NCI-H82 (cell line): ENCODE measurements at regions not wholly inside any gene's neighbourhood (a gene's known extent, or its start where the extent isn't known, plus 50 kb on each side); places are given as distances from the start of the nearest gene placed in this dataset.
A peak's percentile ranks its signal among the peaks of the same experiment; 100 is the strongest.

Experiments
- DNase-seq: peaks from one replicate; lab custom pipeline; 2025; lab: John Stamatoyannopoulos, UW

GRCh38 chr3:64995857-64996551 lies 308.2 kb upstream of the ADAMTS9 start:
- no peak for DNase-seq

- DNase-seq = no peak
These were observed 306.0 kb upstream of the ADAMTS9 start for GRCh38 chr3:64993781-64994180.

GRCh38 chr3:64992530-64993285 lies 304.9 kb upstream of the ADAMTS9 start:
- peak; percentile 10 for DNase-seq

- no peak for DNase-seq
These were observed 300.4 kb upstream of the ADAMTS9 start for GRCh38 chr3:64988188-64988587.

DNA sequence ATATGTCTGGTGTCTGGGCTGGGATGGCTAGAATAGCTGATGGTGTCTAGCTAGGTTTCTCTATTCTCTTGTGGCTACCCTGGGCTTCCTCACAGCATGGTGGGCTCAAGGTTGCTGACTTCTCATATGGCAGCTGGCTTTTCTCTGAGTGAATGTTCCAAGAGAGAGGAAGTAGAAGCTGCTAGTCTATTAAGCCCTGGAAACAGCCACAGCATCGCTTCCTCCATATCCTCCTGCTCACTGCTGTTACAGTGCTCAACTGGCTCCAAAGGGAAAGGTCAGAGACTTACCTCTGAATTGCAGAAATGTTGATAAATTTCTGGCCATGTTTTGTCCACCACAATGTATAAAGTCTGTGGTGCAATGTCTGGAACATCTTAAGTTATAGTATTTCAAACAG lies 299.9 kb upstream of the ADAMTS9 start:
- DNase-seq = no peak

DNA sequence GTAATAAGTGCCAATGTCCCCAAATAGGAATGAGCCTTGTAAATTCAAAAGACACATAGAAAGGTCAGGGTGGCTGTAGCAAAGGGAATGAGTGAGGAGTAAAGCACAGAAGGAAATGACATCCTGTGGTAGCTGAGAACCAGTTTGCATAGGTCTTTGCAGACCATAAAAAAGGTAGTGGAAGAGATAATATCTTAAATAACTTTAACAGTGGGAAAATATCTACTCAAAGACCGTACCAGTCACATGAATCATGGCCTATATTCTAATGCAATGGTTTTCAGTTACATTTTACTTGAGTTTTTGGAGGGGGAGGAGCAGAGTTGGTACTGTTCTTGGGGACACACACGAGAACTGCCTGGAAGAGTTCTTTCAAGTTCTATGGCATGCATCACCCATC lies 297.3 kb upstream of the ADAMTS9 start:
- no peak for DNase-seq

GRCh38 chr3:64983583-64984359 lies 296.0 kb upstream of the ADAMTS9 start:
- DNase-seq = no peak

DNA sequence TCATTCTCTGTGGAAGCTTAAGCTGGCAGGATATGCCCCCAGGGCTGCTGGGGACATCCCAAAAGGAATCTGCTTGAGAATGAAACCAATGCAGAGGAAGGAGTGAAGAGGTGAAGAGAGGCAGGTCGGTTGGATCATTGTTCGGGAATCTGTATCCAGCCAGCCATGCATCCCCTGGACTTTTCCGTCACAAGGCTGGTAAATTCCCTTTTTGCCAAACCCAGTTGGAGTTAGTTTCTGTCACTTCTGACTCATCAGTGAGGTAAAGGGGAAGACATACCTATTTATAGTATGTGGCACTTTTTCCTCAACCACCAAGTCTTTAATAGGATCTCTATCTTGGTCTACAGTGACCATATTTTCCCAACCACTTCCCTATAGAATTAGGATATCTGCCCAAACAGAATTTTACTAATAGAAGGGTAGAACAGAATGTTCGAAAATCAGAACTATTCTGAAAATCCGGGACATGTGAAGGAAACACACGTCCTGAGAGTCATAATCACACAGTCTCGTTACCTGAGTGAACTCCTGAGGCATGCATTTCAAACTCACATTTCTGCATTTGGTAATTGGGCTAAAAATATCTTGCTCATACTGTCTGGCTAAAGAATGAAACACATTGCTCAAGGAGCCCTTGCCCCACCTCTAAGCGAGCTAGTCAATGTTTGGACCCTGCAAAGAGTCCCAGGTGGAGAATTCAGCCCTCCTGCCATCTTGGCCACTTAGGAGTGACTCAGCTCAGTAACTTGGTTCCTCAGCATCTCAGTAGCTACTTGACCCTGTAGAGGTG lies 289.7 kb upstream of the ADAMTS9 start:
- no peak for DNase-seq

GRCh38 chr3:64976456-64976855 lies 288.7 kb upstream of the ADAMTS9 start:
- no peak for DNase-seq

DNA sequence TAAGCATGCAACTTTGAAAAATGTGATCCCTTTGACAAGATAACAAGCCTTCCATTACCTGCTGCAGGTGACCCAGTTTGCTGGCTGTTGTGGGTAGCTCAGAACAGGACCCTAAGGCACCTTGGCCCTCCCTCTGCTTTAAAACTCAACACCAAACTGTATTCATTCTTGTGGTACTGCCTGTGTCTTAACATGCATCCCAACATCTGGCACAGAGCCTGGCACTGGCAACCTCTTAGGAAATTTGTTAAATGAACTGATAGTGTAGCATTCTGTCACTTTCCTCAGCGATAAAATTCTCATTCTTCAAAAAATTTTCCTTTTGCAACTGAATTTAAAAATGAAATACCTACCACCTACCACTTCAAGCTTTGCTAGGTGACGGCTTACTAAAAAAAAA lies 287.3 kb upstream of the ADAMTS9 start:
- no peak for DNase-seq

DNA sequence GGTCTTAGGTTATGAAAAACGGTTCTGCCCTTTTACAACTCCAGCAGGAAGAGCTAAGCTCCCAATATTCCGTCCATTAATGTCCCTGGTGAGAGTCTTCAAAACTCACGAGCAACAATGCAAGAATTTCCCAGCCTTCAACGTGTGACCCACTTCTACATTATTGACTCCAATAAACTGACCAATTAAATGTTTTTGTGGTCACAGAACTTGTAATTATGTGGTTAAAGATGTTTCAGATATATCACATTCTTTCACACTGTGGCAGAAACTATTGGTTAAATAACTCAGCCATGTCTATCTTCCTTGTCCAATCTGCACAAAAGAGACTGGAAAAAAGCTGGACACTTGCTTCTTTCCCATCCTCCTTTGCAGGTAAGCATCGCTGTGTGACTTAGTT lies 286.6 kb upstream of the ADAMTS9 start:
- DNase-seq = no peak

DNA sequence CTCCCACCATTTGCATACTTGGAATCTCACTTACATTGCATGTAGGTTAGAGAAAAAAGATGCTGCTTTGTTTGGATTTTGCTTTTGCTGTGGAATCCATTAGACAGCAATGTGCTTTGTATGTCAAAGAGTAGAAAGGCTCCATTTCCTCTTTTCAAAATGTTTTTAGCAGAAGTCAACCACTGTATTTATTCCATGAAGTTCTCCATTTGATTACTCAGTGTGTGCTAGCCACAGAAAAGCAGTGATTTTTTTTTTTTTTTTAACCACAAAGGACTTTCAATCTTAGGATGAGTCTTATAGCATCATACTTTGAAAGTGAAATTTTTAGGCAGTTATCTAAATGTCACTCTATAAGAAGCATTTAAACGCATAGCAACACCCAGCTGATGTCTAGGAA lies 285.0 kb upstream of the ADAMTS9 start:
- DNase-seq = no peak

GRCh38 chr3:64971602-64972001 lies 283.8 kb upstream of the ADAMTS9 start:
- DNase-seq = no peak

DNA sequence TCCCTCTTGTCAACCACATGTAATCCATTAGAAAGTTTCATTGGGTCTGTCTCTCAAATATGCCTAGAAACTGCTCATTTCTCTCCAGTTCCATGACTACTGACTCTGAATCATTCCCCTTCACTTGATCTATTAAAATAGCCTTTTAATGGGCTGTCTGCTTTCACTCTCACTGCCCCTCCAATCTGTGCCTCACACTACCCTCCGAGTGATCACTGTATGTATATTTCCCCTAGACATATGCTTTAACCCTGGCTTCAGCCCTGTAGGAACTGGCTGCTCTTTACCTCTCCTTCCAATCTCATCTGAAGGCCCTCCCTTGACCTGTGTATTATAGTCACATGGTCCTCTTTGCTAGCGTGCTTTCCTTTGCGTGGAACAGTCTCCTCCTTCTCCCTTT lies 282.8 kb upstream of the ADAMTS9 start:
- DNase-seq = no peak

DNA sequence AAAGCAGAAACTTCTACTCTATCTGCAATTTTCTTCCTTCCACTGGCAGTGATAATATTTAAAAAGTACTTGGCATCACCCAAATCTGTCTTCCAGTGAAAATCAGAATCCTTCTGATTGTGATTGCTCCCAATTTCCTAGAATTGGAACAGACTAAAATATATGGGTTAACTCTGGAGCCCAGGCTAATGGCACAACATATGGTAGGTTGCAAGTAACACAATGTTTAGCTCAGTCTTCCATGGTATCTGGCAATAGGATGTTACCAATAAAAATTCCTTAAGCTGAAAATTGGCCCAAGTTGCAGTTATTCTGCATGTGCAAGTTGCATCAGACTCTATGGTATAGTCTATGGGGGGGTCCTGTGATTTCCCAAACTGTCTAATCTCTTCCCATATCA lies 273.5 kb upstream of the ADAMTS9 start:
- DNase-seq = no peak

DNA sequence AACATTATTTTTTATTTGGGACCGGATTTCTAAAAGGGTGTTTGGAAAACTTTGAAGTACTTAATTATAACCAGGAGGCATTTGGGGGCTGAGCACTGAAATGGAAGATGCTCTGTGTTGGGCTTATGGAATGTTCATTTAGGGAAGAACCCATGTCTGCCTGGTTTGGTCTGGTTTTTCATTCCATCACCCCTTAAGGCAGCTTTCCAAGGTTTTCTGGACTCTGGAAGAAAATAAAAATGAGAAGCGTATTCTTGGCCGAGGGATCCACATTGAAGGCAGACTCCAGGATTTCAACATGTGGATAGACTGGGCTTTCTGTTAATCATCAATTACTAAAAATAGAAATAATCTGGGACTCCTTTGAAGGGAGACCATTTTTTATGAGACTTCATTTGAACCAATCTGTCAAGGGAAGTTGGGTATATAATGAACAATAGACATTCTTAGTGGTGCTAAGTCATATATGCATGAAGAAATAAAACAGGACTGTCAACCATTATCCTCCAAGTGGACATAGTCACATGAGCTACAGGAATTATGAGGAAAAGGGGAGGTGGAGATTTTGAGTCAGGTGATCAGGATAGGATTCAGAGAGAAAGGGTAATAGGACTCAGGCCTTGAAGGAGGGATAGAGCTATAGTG lies 270.5 kb upstream of the ADAMTS9 start:
- DNase-seq = no peak

DNA sequence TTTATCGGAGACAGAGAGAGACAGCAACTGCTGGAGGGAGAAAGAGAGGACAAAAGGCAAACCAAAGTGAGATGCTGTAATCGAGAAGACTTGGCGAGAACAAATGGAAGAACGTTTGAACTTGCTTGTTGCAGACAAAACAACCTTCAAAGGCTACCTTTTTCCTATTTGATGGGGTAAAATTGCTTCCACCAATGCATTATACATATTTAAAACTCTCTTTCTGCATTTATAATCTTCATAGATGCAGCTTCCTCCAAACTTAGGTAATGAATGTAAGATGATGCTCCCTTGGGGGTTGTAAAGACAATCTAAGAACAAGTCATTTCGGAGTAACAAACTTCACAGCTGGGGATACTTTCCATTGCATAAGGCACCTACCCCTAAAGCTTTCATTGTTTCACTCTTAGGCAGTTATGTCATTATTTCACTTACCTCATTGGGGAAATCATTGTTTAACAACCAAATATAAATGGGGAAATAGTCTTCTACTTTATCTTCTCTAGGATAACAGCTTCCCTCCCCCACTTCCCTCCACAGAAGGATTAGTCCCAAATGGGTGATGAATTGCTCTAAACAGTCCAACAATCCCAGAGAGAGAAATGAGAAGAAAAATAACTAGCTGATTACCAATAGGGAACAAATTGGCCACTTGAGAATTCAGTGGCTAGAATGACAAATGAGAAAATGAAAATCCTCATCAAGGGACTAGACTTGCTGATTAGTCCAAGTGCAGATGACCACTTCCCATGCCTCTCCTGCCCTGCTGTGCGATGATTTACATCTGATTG lies 269.8 kb upstream of the ADAMTS9 start:
- DNase-seq = no peak

- DNase-seq = no peak
These were observed 269.0 kb upstream of the ADAMTS9 start for GRCh38 chr3:64956711-64957325.

DNA sequence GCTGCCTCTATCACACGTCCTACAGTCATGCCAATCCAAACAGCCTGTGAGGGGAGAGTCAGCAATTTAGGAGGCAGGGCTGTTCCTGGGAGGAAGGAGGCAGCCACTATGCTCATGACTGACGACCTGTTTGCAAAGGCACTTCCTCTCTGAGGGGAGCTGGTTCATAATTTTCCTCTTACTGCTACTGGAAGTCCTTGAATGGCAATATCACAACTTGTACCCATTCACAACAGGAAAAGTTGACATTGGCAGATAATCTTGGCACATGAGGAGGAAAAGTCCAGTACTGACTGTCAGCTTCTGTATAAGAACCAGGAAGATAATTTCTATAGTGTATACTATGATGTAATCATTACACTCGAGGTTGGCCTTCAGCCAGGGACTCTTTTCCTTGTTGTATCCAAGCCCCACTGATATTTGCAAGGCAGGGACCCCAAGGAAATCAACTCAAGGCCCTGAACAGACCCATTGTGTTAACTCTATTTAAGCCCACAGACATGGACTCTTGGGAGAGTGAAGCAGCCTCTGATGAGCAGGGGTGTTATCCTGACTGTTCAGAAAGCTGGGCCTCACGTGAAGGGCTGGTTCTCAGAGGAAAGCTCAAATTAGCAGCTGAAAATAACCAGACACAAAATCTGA lies 267.3 kb upstream of the ADAMTS9 start:
- no peak for DNase-seq

- peak; percentile 81 for DNase-seq
These were observed 257.4 kb upstream of the ADAMTS9 start for GRCh38 chr3:64945171-64945729.
